HG03280 (cell line): ENCODE measurements at regions not wholly inside any gene's neighbourhood (a gene's known extent, or its start where the extent isn't known, plus 50 kb on each side); places are given as distances from the start of the nearest gene placed in this dataset.

Source experiments
- ATAC-seq: cut with Tn5 transposase; IDR thresholded peaks from one replicate; pipeline ENCODE4 v1.9.1; 2021; ENCODE audit warnings: mild to moderate bottlenecking, moderate library complexity; ENCODE audit not compliant: unreplicated experiment

- no peak for ATAC-seq
These were observed 279.1 kb upstream of the MAGI2 start for GRCh38 chr7:79732535-79732934.

- no peak for ATAC-seq
These were observed 277.5 kb upstream of the MAGI2 start for GRCh38 chr7:79730971-79731370.

GRCh38 chr7:79723833-79724618 is 270.6 kb upstream of the MAGI2 start:
- ATAC-seq: no peak

- no peak for ATAC-seq
These were observed 268.8 kb upstream of the MAGI2 start for GRCh38 chr7:79722217-79722616.

- ATAC-seq: no peak
These were observed 265.7 kb upstream of the MAGI2 start for GRCh38 chr7:79719216-79719615.

GRCh38 chr7:79716329-79716728 is 262.9 kb upstream of the MAGI2 start:
- no peak for ATAC-seq

GRCh38 chr7:79714081-79714480 is 260.6 kb upstream of the MAGI2 start:
- no peak for ATAC-seq

- no peak for ATAC-seq
These were observed 259.8 kb upstream of the MAGI2 start for GRCh38 chr7:79713276-79713675.

GRCh38 chr7:79711660-79712059 is 258.2 kb upstream of the MAGI2 start:
- ATAC-seq: no peak

GRCh38 chr7:79709574-79710409 is 256.3 kb upstream of the MAGI2 start:
- no peak for ATAC-seq

GRCh38 chr7:79702116-79702515 is 248.6 kb upstream of the MAGI2 start:
- ATAC-seq: no peak

GRCh38 chr7:79692015-79692414 is 238.5 kb upstream of the MAGI2 start:
- ATAC-seq: no peak

GRCh38 chr7:79691074-79691473 is 237.6 kb upstream of the MAGI2 start:
- no peak for ATAC-seq

- ATAC-seq: no peak
These were observed 230.9 kb upstream of the MAGI2 start for GRCh38 chr7:79684384-79684783.

GRCh38 chr7:79683916-79684315 is 230.4 kb upstream of the MAGI2 start:
- no peak for ATAC-seq

- ATAC-seq: no peak
These were observed 229.9 kb upstream of the MAGI2 start for GRCh38 chr7:79683185-79683890.

- ATAC-seq: no peak
These were observed 228.0 kb upstream of the MAGI2 start for GRCh38 chr7:79681454-79681853.

- ATAC-seq: no peak
These were observed 220.5 kb upstream of the MAGI2 start for GRCh38 chr7:79673969-79674368.

- ATAC-seq: no peak
These were observed 220.0 kb upstream of the MAGI2 start for GRCh38 chr7:79673421-79673820.

- no peak for ATAC-seq
These were observed 214.8 kb upstream of the MAGI2 start for GRCh38 chr7:79668292-79668691.

- no peak for ATAC-seq
These were observed 213.0 kb upstream of the MAGI2 start for GRCh38 chr7:79666472-79666871.
